BJ (cell line): ENCODE measurements at regions not wholly inside any gene's neighbourhood (a gene's known extent, or its start where the extent isn't known, plus 50 kb on each side); places are given as distances from the start of the nearest gene placed in this dataset.

Source experiments
- CTCF ChIA-PET: fragments of 350-600 bp; formaldehyde crosslinking; extraction: SDS; loops from one replicate; lab custom pipeline; 2021; ENCODE audit warnings: antibody characterized with exemption, inconsistent platforms; lab: Yijun Ruan, JAX
- POLR2A ChIA-PET: fragments of 300-600 bp; sonication (Branson Sonifier 250); formaldehyde crosslinking; extraction: SDS; loops from one replicate; lab custom pipeline; 2021; ENCODE audit warnings: antibody characterized with exemption; lab: Charles Lee
- DNase-seq: peaks from one replicate; pipeline ENCODE4 v3.0.0-alpha.2; 2011; ENCODE audit warnings: low read depth
- H3K27me3 ChIP-seq: 2 replicates; pipeline ENCODE4 v1.6.0; 2011; ENCODE audit warnings: low read length; ENCODE audit not compliant: control insufficient read depth, insufficient read depth
- H3K36me3 ChIP-seq: 2 replicates; pipeline ENCODE4 v1.5.1; 2011; ENCODE audit warnings: low read length; ENCODE audit not compliant: control insufficient read depth, insufficient read depth
- H3K4me3 ChIP-seq: 2 replicates; pipeline ENCODE4 v1.5.1; 2011; ENCODE audit warnings: low read depth, mild to moderate bottlenecking, control low read depth, low read length
- CTCF ChIP-seq: IDR thresholded peaks from 2 replicates; pipeline ENCODE4 v1.5.1; 2011; ENCODE audit warnings: low read depth, mild to moderate bottlenecking, control low read depth, inconsistent platforms, low read length, moderate library complexity; ENCODE audit not compliant: insufficient read depth

- ChIA-PET CTCF (interaction anchor here (0.6 kb wide), 1 partner anchor 30 kb away, joined by 3 read pairs; no protein-coding TSS in a partner anchor), POLR2A (no interaction called here)
- Histone ChIP-seq H3K27me3 (no peaks in the 10 kb centered on the region), H3K4me3 (no peak overlapping the region), H3K36me3 (no peaks in the 10 kb centered on the region)
- no peak for TF ChIP-seq CTCF
- no peak for DNase-seq
Observed at GRCh38 chr7:24018331-24018730, 265.7 kb upstream of the NPY start.

- ChIA-PET POLR2A (no interaction called here), CTCF (no interaction called here)
- DNase-seq = no peak
- no peak for TF ChIP-seq CTCF
- Histone ChIP-seq H3K36me3 (no peaks in the 10 kb centered on the region), H3K27me3 (no peaks in the 10 kb centered on the region), H3K4me3 (no peak overlapping the region)
Observed at GRCh38 chr7:24019841-24020240, 264.1 kb upstream of the NPY start.

- H3K4me3 ChIP-seq = no peak overlapping the region
- POLR2A ChIA-PET = no interaction called here
Observed at GRCh38 chr7:24024276-24025068, 259.5 kb upstream of the NPY start.

GRCh38 chr7:24025094-24025493 is 258.9 kb upstream of the NPY start:
- H3K36me3 ChIP-seq = no peaks in the 10 kb centered on the region
- DNase-seq = no peak
- no peak for TF ChIP-seq CTCF
- CTCF ChIA-PET = interaction anchor here (0.8 kb wide), 1 partner anchor 21 kb away, joined by 3 read pairs; no protein-coding TSS in a partner anchor
- H3K4me3 ChIP-seq = no peak overlapping the region
- POLR2A ChIA-PET = no interaction called here
- H3K27me3 ChIP-seq = no peaks in the 10 kb centered on the region

More at GRCh38 chr7:24024276-24025068, 259.5 kb upstream of the NPY start:
- no peak for TF ChIP-seq CTCF
- CTCF ChIA-PET = interaction anchor here (0.8 kb wide), 1 partner anchor 22 kb away, joined by 3 read pairs; no protein-coding TSS in a partner anchor
- DNase-seq = no peak
- Histone ChIP-seq H3K36me3 (no peaks in the 10 kb centered on the region), H3K27me3 (no peaks in the 10 kb centered on the region)

- ChIA-PET CTCF (no interaction called here), POLR2A (no interaction called here)
- no peak for TF ChIP-seq CTCF
- H3K4me3 ChIP-seq = no peak overlapping the region
- no peak for DNase-seq
- H3K27me3 ChIP-seq = no peaks in the 10 kb centered on the region
- no peaks in the 10 kb centered on the region for H3K36me3 ChIP-seq
Observed at GRCh38 chr7:24025765-24026164, 258.2 kb upstream of the NPY start.
